HG02642 (cell line): ENCODE measurements at regions not wholly inside any gene's neighbourhood (a gene's known extent, or its start where the extent isn't known, plus 50 kb on each side); places are given as distances from the start of the nearest gene placed in this dataset.
"Not testable (repeated sequence)": the region's sequence is repeated elsewhere in the genome, so short reads cannot be mapped to it uniquely, and the experiment has no call there.

Experiments
- ATAC-seq: cut with Tn5 transposase; IDR thresholded peaks from one replicate; pipeline ENCODE4 v1.9.1; 2021; ENCODE audit warnings: mild to moderate bottlenecking; ENCODE audit not compliant: unreplicated experiment, poor library complexity

GRCh38 chrY:20042993-20043392 is 298.5 kb upstream of the KDM5D start:
- ATAC-seq, result no peak

- ATAC-seq, result no peak
Observed at GRCh38 chrY:20025676-20026075, 281.1 kb upstream of the KDM5D start.

- not testable (repeated sequence) for ATAC-seq
Observed at GRCh38 chrY:19993410-19993809, 248.9 kb upstream of the KDM5D start.

- no peak for ATAC-seq
Observed at GRCh38 chrY:19973012-19973411, 228.5 kb upstream of the KDM5D start.

GRCh38 chrY:19947702-19948101 is 203.2 kb upstream of the KDM5D start:
- no peak for ATAC-seq

- ATAC-seq, result no peak
Observed at GRCh38 chrY:19899011-19899410, 154.5 kb upstream of the KDM5D start.

GRCh38 chrY:19892076-19892964 is 147.8 kb upstream of the KDM5D start:
- ATAC-seq, result no peak

- no peak for ATAC-seq
Observed at GRCh38 chrY:19882145-19882544, 137.6 kb upstream of the KDM5D start.

- ATAC-seq, result no peak
Observed at GRCh38 chrY:19869715-19870114, 125.2 kb upstream of the KDM5D start.

GRCh38 chrY:19869281-19869680 is 124.8 kb upstream of the KDM5D start:
- no peak for ATAC-seq

- ATAC-seq, result no peak
Observed at GRCh38 chrY:19868647-19869046, 124.1 kb upstream of the KDM5D start.

- no peak for ATAC-seq
Observed at GRCh38 chrY:19856474-19857135, 112.1 kb upstream of the KDM5D start.

- no peak for ATAC-seq
Observed at GRCh38 chrY:19842972-19843371, 98.4 kb upstream of the KDM5D start.

GRCh38 chrY:19824136-19824535 is 79.6 kb upstream of the KDM5D start:
- no peak for ATAC-seq

GRCh38 chrY:19818546-19818945 is 74.0 kb upstream of the KDM5D start:
- ATAC-seq, result no peak

- ATAC-seq, result no peak
Observed at GRCh38 chrY:19816920-19817319, 72.4 kb upstream of the KDM5D start.

GRCh38 chrY:19816053-19816823 is 71.7 kb upstream of the KDM5D start:
- peak; percentile 67 for ATAC-seq
